Suprapubic skin (tissue), 4 donors: ENCODE measurements at regions not wholly inside any gene's neighbourhood (a gene's known extent, or its start where the extent isn't known, plus 50 kb on each side); places are given as distances from the start of the nearest gene placed in this dataset.

Source experiments
- CTCF ChIP-seq, 2 donors: fragments of 200-600 bp in 1 of 2; fragments of 450-650 bp in 1 of 2; sonication (generic) in 1 of 2; IDR thresholded peaks; one replicate each; pipeline ENCODE4 v1.5.1; 2016 to 2019; ENCODE audit warnings: antibody characterized with exemption in 2 of 2, mild to moderate bottlenecking in 1 of 2, moderate library complexity in 1 of 2
- EP300 ChIP-seq: sonication (generic); formaldehyde crosslinking; IDR thresholded peaks from one replicate; pipeline ENCODE4 v1.6.1; 2017; ENCODE audit warnings: antibody characterized with exemption
- POLR2A ChIP-seq, 2 donors: fragments of 450-650 bp; IDR thresholded peaks; one replicate each; pipeline ENCODE4 v1.6.1; 2017; ENCODE audit warnings: antibody characterized with exemption in 2 of 2, mild to moderate bottlenecking in 2 of 2, moderate library complexity in 2 of 2
- POLR2AphosphoS5 ChIP-seq, 3 donors: sonication (generic); formaldehyde crosslinking; IDR thresholded peaks; one replicate each; pipeline ENCODE4 v1.6.1; 2017; ENCODE audit warnings: antibody characterized with exemption in 3 of 3

GRCh38 chr3:10566451-10566850, 61.1 kb upstream of the ATP2B2 start:
- TF ChIP-seq CTCF (IDR thresholded peaks at IDR 0.05): no peak
- TF ChIP-seq POLR2AphosphoS5 (IDR thresholded peaks at IDR 0.05): no peak
- no peak for TF ChIP-seq POLR2A (IDR thresholded peaks at IDR 0.05)
- TF ChIP-seq EP300: no peak
